OCI-LY7 (cell line): ENCODE measurements at regions not wholly inside any gene's neighbourhood (a gene's known extent, or its start where the extent isn't known, plus 50 kb on each side); places are given as distances from the start of the nearest gene placed in this dataset.

Experiments
- BruUV-seq: library from RNA; stranded (reverse); fragments of 400-500 nt; replicated peaks from 2 replicates; lab custom pipeline; 2021; lab: Mats Ljungman, UMichigan
- CTCF ChIA-PET: fragments of 300-600 bp; sonication (Branson Sonifier 250); formaldehyde crosslinking; loops from one replicate; lab custom pipeline; 2022; ENCODE audit warnings: antibody characterized with exemption; ENCODE audit not compliant: unreplicated experiment; lab: Charles Lee
- POLR2A ChIA-PET: fragments of 300-600 bp; sonication (Branson Sonifier 250); formaldehyde crosslinking; loops from one replicate; lab custom pipeline; 2022; ENCODE audit warnings: antibody characterized with exemption; lab: Charles Lee
- DNase-seq: peaks from one replicate; pipeline ENCODE4 v3.0.0-alpha.2; 2015; ENCODE audit warnings: low spot score
- H2AFZ ChIP-seq: fragments of 200-600 bp; sonication (generic), shearing (Covaris generic); 2 replicates; pipeline ENCODE4 v1.6.1; 2014; ENCODE audit warnings: mild to moderate bottlenecking, antibody characterized with exemption, low read length, moderate library complexity
- H3K27ac ChIP-seq: fragments of 200-600 bp; sonication (generic); 2 replicates; pipeline ENCODE4 v1.5.1; 2014; ENCODE audit warnings: mixed run types, low read depth, mild to moderate bottlenecking, moderate library complexity, low read length, inconsistent platforms; ENCODE audit not compliant: poor library complexity, severe bottlenecking
- H3K36me3 ChIP-seq: fragments of 200-600 bp; sonication (generic); 2 replicates; pipeline ENCODE4 v1.6.1; 2014; ENCODE audit warnings: mild to moderate bottlenecking, antibody characterized with exemption, low read length, moderate library complexity, mixed read lengths; ENCODE audit not compliant: insufficient read depth
- H3K4me1 ChIP-seq: fragments of 200-600 bp; sonication (generic); 2 replicates; pipeline ENCODE4 v1.5.1; 2014; ENCODE audit warnings: mild to moderate bottlenecking, low read length; ENCODE audit not compliant: insufficient read depth, poor library complexity, severe bottlenecking
- H3K4me2 ChIP-seq: fragments of 200-600 bp; sonication (generic); 2 replicates; pipeline ENCODE4 v1.6.1; 2014; ENCODE audit warnings: mild to moderate bottlenecking, low read length
- H3K4me3 ChIP-seq: fragments of 200-600 bp; sonication (generic); 2 replicates; pipeline ENCODE4 v1.5.1; 2014; ENCODE audit warnings: mild to moderate bottlenecking, low read depth, low read length; ENCODE audit not compliant: poor library complexity, severe bottlenecking
- H3K79me2 ChIP-seq: fragments of 200-600 bp; sonication (generic); 2 replicates; pipeline ENCODE4 v1.6.1; 2016; ENCODE audit warnings: low read depth, mild to moderate bottlenecking, low read length, moderate library complexity, mixed read lengths; ENCODE audit not compliant: insufficient read depth
- H3K9me2 ChIP-seq: fragments of 200-600 bp; sonication (generic); 2 replicates; pipeline ENCODE4 v1.6.1; 2016; ENCODE audit warnings: mild to moderate bottlenecking, low read length, mixed read lengths; ENCODE audit not compliant: insufficient read depth
- H3K9me3 ChIP-seq: fragments of 200-600 bp; sonication (generic); 2 replicates; pipeline ENCODE4 v1.6.1; 2014; ENCODE audit warnings: mild to moderate bottlenecking, mixed run types, low read length, mixed read lengths
- H4K20me1 ChIP-seq: fragments of 200-600 bp; sonication (generic); 2 replicates; pipeline ENCODE4 v1.6.1; 2014; ENCODE audit warnings: mild to moderate bottlenecking, antibody characterized with exemption, low read length, moderate library complexity, mixed read lengths; ENCODE audit not compliant: insufficient read depth
- EZH2phosphoT487 ChIP-seq: fragments of 200-600 bp; sonication (generic); IDR thresholded peaks from 2 replicates; pipeline ENCODE4 v1.6.1; 2018; ENCODE audit warnings: low read depth, borderline replicate concordance, mild to moderate bottlenecking, mixed run types, antibody characterized with exemption, low read length, moderate library complexity, mixed read lengths
- intact Hi-C: fragments of 100-400 bp; cut with micrococcal nuclease; formaldehyde crosslinking; loops from one replicate; pipeline ENCODE4 v1.10.0; 2022; ENCODE audit not compliant: unreplicated experiment
- TF ChIP-seq, protein P1 (sequence below): fragments of 200-600 bp; sonication (generic); conservative IDR thresholded peaks from 2 replicates; pipeline ENCODE4 v1.5.1; 2014; ENCODE audit warnings: mild to moderate bottlenecking, antibody characterized with exemption, low read length, moderate library complexity, mixed read lengths

DNA sequence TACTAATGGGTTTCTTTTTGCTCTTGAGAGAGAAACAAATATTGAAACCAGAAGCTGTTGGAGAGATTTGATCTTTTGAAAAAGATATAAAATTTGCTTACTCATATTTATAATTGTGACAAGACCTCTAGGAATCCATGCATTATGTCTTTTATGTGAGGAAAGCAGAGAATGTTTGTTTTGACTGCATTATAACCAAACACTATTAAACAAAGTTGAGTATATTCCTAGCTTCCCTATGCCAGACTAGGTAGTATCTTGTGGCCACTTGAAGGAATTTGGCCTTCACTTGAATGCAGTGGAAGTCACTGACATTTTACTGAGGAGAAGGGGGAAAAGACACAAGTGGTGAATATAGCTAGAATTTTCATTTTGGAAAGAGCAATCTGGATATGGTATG lies 521.8 kb upstream of the ZEB2 start:
- intact Hi-C loops, result loop anchor here (10.0 kb wide), 1 partner anchor 527 kb away; no protein-coding TSS in a partner anchor
- Histone ChIP-seq H3K4me3 (no peak overlapping the region), H3K36me3 (no peaks in the 10 kb centered on the region), H4K20me1 (no peaks in the 10 kb centered on the region), H3K4me1 (no peaks in the 10 kb centered on the region), H3K27ac (no peak overlapping the region), H3K9me2 (no peaks in the 10 kb centered on the region), H3K79me2 (no peaks in the 10 kb centered on the region), H3K9me3 (no peaks in the 10 kb centered on the region), H3K4me2 (no peak overlapping the region), H2AFZ (no peak overlapping the region)
- ChIA-PET CTCF (no interaction called here), POLR2A (interaction anchor here (0.5 to 1.1 kb wide), 2 partner anchors 24 to 32 kb away, joined by 3 read pairs; no protein-coding TSS in a partner anchor)
- DNase-seq, result no peak
- no TSS peak for BruUV-seq
- no peak for TF ChIP-seq EZH2phosphoT487
- TF ChIP-seq, protein P1, sequence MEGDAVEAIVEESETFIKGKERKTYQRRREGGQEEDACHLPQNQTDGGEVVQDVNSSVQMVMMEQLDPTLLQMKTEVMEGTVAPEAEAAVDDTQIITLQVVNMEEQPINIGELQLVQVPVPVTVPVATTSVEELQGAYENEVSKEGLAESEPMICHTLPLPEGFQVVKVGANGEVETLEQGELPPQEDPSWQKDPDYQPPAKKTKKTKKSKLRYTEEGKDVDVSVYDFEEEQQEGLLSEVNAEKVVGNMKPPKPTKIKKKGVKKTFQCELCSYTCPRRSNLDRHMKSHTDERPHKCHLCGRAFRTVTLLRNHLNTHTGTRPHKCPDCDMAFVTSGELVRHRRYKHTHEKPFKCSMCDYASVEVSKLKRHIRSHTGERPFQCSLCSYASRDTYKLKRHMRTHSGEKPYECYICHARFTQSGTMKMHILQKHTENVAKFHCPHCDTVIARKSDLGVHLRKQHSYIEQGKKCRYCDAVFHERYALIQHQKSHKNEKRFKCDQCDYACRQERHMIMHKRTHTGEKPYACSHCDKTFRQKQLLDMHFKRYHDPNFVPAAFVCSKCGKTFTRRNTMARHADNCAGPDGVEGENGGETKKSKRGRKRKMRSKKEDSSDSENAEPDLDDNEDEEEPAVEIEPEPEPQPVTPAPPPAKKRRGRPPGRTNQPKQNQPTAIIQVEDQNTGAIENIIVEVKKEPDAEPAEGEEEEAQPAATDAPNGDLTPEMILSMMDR, result no peak

DNA sequence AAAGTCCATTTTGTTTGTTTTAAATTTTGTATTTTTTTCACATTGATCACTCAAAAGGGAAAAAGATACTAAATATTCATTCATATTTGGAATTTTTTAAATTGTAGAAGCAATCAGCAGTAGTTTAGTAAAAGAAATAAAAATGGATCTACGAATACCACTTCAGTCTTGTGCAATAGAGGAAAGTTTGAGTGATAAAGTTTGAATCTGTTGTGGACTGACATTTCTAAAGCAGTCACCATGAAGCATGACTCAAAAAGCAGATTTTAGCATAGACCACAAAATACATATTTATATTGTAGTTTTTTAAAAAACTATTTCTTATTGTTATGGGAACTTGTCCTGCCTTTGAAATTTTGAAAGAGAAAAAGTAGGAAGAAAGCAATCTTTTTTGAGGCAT lies 520.5 kb upstream of the ZEB2 start:
- H4K20me1 ChIP-seq, result no peaks in the 10 kb centered on the region
- DNase-seq, result no peak
- H3K9me3 ChIP-seq, result no peaks in the 10 kb centered on the region
- no peak overlapping the region for H2AFZ ChIP-seq
- TF ChIP-seq, protein P1, result no peak
- no peak for TF ChIP-seq EZH2phosphoT487
- CTCF ChIA-PET, result no interaction called here
- H3K9me2 ChIP-seq, result no peaks in the 10 kb centered on the region
- H3K4me2 ChIP-seq, result no peak overlapping the region
- H3K4me3 ChIP-seq, result no peak overlapping the region
- intact Hi-C loops, result loop anchor here (10.0 kb wide), 1 partner anchor 526 kb away; no protein-coding TSS in a partner anchor
- no peaks in the 10 kb centered on the region for H3K36me3 ChIP-seq
- H3K79me2 ChIP-seq, result no peaks in the 10 kb centered on the region
- BruUV-seq, result no TSS peak
- H3K27ac ChIP-seq, result no peak overlapping the region
- H3K4me1 ChIP-seq, result no peaks in the 10 kb centered on the region
- POLR2A ChIA-PET, result no interaction called here

DNA sequence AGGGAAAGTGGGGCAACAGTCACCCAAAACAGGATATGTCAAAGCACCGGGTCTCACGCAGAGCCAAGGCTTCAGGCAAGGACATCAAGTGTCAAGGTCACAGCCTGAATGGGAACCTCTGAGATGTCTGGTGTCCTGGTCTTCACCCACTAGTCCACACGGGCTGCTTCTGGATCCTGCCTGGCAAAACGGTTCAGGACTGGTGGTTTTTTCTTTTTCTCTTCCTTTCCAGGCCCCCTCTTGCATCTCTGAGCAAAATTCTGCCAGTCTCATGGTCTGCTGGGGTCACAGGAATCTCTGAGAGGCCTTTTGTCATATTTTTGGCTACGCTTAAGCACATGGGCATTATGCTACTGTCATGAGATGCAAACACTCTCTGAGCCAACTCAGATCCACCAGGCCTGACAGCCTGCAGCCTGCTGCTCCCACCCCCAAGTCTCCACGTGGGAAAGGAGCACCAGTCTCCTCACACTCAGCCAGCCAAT lies 518.2 kb upstream of the ZEB2 start:
- CTCF ChIA-PET, result no interaction called here
- intact Hi-C loops, result no loop called here
- Histone ChIP-seq H3K9me3 (no peaks in the 10 kb centered on the region), H3K36me3 (no peaks in the 10 kb centered on the region), H4K20me1 (no peaks in the 10 kb centered on the region), H3K79me2 (no peaks in the 10 kb centered on the region), H3K4me2 (no peak overlapping the region), H3K4me1 (no peaks in the 10 kb centered on the region), H2AFZ (no peak overlapping the region), H3K4me3 (no peak overlapping the region), H3K9me2 (no peaks in the 10 kb centered on the region), H3K27ac (no peak overlapping the region)
- no peak for TF ChIP-seq EZH2phosphoT487
- TF ChIP-seq, protein P1, result no peak
- DNase-seq, result no peak
- POLR2A ChIA-PET, result no interaction called here
- no TSS peak for BruUV-seq
